ENCODE measurements at regions not wholly inside any gene's neighbourhood (a gene's known extent, or its start where the extent isn't known, plus 50 kb on each side); places are given as distances from the start of the nearest gene placed in this dataset.
"Not testable (repeated sequence)": the region's sequence is repeated elsewhere in the genome, so short reads cannot be mapped to it uniquely, and the experiment has no call there.

GRCh38 chr3:34056951-34057390 lies 258.5 kb downstream of the PDCD6IP start:
- no peak for DNase-seq (ENCODE audit: low read depth)
- Histone ChIP-seq H3K36me3 (ENCODE audit: control insufficient read depth, insufficient read depth, low read length) (no peaks in the 10 kb centered on the region), H3K4me3 (ENCODE audit: low read depth, low read length) (no peak overlapping the region), H3K27me3 (ENCODE audit: control insufficient read depth, insufficient read depth, low read length) (no peaks in the 10 kb centered on the region)
- POLR2A ChIA-PET, result no interaction called here
- TF ChIP-seq, protein P1, sequence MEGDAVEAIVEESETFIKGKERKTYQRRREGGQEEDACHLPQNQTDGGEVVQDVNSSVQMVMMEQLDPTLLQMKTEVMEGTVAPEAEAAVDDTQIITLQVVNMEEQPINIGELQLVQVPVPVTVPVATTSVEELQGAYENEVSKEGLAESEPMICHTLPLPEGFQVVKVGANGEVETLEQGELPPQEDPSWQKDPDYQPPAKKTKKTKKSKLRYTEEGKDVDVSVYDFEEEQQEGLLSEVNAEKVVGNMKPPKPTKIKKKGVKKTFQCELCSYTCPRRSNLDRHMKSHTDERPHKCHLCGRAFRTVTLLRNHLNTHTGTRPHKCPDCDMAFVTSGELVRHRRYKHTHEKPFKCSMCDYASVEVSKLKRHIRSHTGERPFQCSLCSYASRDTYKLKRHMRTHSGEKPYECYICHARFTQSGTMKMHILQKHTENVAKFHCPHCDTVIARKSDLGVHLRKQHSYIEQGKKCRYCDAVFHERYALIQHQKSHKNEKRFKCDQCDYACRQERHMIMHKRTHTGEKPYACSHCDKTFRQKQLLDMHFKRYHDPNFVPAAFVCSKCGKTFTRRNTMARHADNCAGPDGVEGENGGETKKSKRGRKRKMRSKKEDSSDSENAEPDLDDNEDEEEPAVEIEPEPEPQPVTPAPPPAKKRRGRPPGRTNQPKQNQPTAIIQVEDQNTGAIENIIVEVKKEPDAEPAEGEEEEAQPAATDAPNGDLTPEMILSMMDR (IDR thresholded peaks at IDR 0.05; ENCODE audit: insufficient read depth, low read depth, low read length), result no peak
- CTCF ChIA-PET, result no interaction called here

GRCh38 chr3:34060995-34061394 lies 262.6 kb downstream of the PDCD6IP start:
- CTCF ChIA-PET, result not testable (repeated sequence)

DNA sequence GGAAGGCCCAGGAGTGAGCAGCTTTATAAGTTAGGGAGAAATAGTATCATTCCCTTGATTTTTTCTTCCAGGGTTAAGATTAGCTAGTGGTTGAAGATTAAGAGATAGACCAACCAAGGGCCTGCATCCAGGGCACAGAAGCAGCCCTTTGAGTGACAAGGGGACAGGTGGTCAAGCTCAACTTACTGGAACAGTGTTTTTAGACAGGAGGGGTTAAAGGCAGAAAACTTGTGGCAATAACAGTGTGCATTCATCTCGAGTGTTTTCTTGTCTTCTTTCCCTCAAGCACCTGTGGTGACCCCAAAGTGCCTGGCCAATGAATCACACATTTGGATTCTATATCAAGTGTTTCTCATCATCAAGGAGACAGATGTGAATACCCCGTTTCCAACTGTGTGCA lies 267.5 kb downstream of the PDCD6IP start:
- no peak for DNase-seq (ENCODE audit: low read depth)
- CTCF ChIA-PET, result no interaction called here

More at GRCh38 chr3:34060995-34061394, 262.6 kb downstream of the PDCD6IP start:
- H3K27me3 ChIP-seq (ENCODE audit: control insufficient read depth, insufficient read depth, low read length); DNase-seq (ENCODE audit: low read depth); POLR2A ChIA-PET; H3K36me3 ChIP-seq (ENCODE audit: control insufficient read depth, insufficient read depth, low read length); H3K4me3 ChIP-seq (ENCODE audit: low read depth, low read length): not testable (repeated sequence)

DNA sequence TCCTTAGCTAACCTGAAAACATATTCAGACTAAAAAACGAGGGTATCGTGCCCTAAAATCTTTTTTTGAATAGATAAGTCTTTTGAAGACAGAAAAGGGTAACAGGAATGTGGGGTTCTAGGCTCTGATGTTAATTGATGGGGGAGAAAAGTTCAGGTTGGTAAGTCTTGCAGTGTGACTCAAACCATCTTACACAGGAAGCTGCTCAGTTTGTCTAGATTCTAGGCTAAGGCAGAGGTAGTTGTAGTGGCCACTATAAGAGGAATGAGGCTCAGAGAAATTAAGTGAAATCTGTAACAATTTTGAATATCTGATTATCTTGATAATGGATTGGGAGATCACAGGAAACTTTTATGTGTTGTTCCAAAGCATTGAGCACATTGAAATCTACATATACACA lies 267.9 kb downstream of the PDCD6IP start:
- no peaks in the 10 kb centered on the region for H3K36me3 ChIP-seq (ENCODE audit: control insufficient read depth, insufficient read depth, low read length)
- H3K4me3 ChIP-seq (ENCODE audit: low read depth, low read length), result no peak overlapping the region
- ChIA-PET CTCF (no interaction called here), POLR2A (no interaction called here)
- TF ChIP-seq, protein P1 (IDR thresholded peaks at IDR 0.05; ENCODE audit: insufficient read depth, low read depth, low read length), result no peak
- no peak for DNase-seq (ENCODE audit: low read depth)
- H3K27me3 ChIP-seq (ENCODE audit: control insufficient read depth, insufficient read depth, low read length), result no peaks in the 10 kb centered on the region

More for the DNA sequence above, 267.5 kb downstream of the PDCD6IP start:
- H3K36me3 ChIP-seq (ENCODE audit: control insufficient read depth, insufficient read depth, low read length), result no peaks in the 10 kb centered on the region
- TF ChIP-seq, protein P1 (IDR thresholded peaks at IDR 0.05; ENCODE audit: insufficient read depth, low read depth, low read length), result no peak
- H3K27me3 ChIP-seq (ENCODE audit: control insufficient read depth, insufficient read depth, low read length), result no peaks in the 10 kb centered on the region
- H3K4me3 ChIP-seq (ENCODE audit: low read depth, low read length), result no peak overlapping the region
- POLR2A ChIA-PET, result no interaction called here

DNA sequence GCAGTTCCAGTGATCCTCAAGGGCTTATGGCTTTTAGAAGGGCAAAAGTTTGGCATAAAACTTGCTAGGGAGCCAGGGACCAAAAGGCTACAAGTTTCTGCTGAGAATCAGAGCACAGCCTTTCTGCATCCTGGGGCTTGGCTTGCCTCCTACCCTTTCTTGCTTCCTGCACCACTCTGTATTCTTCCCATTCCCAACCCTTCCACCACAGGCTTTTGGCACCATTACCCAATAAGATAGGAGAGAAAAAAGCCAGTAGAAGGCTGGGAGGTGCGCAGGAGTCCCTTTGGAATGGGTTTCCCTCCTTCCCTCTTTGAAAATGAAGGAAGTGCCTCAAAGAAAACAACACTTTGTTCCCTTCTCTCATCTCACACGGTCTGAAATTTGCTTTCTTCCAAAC lies 268.6 kb downstream of the PDCD6IP start:
- Histone ChIP-seq H3K36me3 (ENCODE audit: control insufficient read depth, insufficient read depth, low read length) (no peaks in the 10 kb centered on the region), H3K27me3 (ENCODE audit: control insufficient read depth, insufficient read depth, low read length) (no peaks in the 10 kb centered on the region), H3K4me3 (ENCODE audit: low read depth, low read length) (no peak overlapping the region)
- TF ChIP-seq, protein P1 (IDR thresholded peaks at IDR 0.05; ENCODE audit: insufficient read depth, low read depth, low read length), result no peak
- ChIA-PET POLR2A (no interaction called here), CTCF (no interaction called here)
- DNase-seq (ENCODE audit: low read depth), result no peak

DNA sequence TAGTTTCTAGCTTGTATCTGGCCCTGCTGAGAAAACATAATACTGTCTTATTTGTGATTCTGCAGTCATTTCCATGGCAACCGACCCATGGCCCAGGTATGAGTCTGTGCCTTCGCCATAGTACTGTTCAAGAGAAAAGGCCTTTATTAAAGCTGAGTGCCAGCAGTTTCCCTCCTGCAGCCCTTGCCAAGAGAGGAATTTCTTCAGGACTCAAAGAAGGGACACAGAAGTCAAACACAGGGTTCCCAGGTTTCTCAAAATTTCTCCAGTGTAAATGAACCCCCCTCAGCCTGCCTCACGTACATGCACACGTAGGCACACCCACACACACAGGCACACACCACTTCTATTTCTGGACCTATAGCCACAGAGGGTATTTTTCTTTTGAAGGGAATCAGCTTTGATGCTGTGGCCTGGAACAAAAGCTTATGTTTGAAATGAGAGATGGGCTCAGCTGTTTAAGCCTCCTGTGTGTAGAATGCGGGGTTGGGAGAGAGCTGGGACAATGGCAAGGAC lies 269.2 kb downstream of the PDCD6IP start:
- Histone ChIP-seq H3K4me3 (ENCODE audit: low read depth, low read length) (no peak overlapping the region), H3K36me3 (ENCODE audit: control insufficient read depth, insufficient read depth, low read length) (no peaks in the 10 kb centered on the region), H3K27me3 (ENCODE audit: control insufficient read depth, insufficient read depth, low read length) (no peaks in the 10 kb centered on the region)
- no peak for DNase-seq (ENCODE audit: low read depth)
- POLR2A ChIA-PET, result no interaction called here
- CTCF ChIA-PET, result no interaction called here
- TF ChIP-seq, protein P1 (IDR thresholded peaks at IDR 0.05; ENCODE audit: insufficient read depth, low read depth, low read length), result no peak

Data from BJ (cell line).